ENCODE measurements at regions not wholly inside any gene's neighbourhood (a gene's known extent, or its start where the extent isn't known, plus 50 kb on each side); places are given as distances from the start of the nearest gene placed in this dataset.

DNA sequence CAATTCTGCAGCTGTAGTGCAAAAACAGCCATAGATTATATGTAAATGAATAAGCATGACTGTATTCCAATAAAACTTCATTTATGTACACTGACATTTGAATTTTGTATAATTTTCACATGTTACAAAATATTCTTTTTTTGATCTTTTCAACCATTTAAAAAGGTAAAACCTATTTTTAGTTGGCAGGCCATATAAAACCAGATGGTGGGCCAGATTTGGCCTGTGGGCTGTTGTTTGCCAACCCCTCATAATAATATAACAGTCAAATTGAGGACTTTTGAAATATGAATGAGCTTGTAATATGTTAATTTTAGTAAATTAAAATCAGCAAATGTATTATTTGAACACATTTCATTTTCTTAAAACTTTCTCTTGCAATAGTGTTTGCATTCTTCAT, 913.4 kb downstream of the TLE1 start:
- no peak overlapping the region for H2BK5ac ChIP-seq (ENCODE audit: insufficient read length, low read length)
- no peak overlapping the region for H3K27ac ChIP-seq (ENCODE audit: insufficient read length, low read depth, low read length)
- no peaks in the 10 kb centered on the region for H4K20me1 ChIP-seq (ENCODE audit: control insufficient read depth, insufficient read depth, insufficient read length)
- H2AFZ ChIP-seq (ENCODE audit: low read length): no peak overlapping the region
- H3K79me1 ChIP-seq (ENCODE audit: insufficient read depth, low read depth, low read length, poor library complexity, severe bottlenecking): no peaks in the 10 kb centered on the region
- H4K91ac ChIP-seq (ENCODE audit: insufficient read length, low read depth, low read length): no peak overlapping the region
- no peak overlapping the region for H3K14ac ChIP-seq (ENCODE audit: insufficient read depth, low read length)
- no peak overlapping the region for H3T11ph ChIP-seq (ENCODE audit: low read length)
- H2BK12ac ChIP-seq (ENCODE audit: insufficient read length, low read depth, low read length): no peak overlapping the region
- H3K27me3 Mint-ChIP-seq (ENCODE audit: low read depth): no peaks in the 10 kb centered on the region
- H3K27ac Mint-ChIP-seq: no peak overlapping the region
- no peak overlapping the region for H2BK20ac ChIP-seq (ENCODE audit: low read depth, low read length, poor library complexity, severe bottlenecking)
- no peak overlapping the region for H3K23ac ChIP-seq (ENCODE audit: insufficient read length, low read depth, low read length)
- no peaks in the 10 kb centered on the region for H3K4me1 ChIP-seq (ENCODE audit: insufficient read depth, low read length)
- H3K4me1 Mint-ChIP-seq: no peaks in the 10 kb centered on the region
- no peak overlapping the region for H3K18ac ChIP-seq (ENCODE audit: insufficient read length, low read depth, low read length)
- TF ChIP-seq, protein P1, sequence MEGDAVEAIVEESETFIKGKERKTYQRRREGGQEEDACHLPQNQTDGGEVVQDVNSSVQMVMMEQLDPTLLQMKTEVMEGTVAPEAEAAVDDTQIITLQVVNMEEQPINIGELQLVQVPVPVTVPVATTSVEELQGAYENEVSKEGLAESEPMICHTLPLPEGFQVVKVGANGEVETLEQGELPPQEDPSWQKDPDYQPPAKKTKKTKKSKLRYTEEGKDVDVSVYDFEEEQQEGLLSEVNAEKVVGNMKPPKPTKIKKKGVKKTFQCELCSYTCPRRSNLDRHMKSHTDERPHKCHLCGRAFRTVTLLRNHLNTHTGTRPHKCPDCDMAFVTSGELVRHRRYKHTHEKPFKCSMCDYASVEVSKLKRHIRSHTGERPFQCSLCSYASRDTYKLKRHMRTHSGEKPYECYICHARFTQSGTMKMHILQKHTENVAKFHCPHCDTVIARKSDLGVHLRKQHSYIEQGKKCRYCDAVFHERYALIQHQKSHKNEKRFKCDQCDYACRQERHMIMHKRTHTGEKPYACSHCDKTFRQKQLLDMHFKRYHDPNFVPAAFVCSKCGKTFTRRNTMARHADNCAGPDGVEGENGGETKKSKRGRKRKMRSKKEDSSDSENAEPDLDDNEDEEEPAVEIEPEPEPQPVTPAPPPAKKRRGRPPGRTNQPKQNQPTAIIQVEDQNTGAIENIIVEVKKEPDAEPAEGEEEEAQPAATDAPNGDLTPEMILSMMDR (conservative IDR thresholded peaks at IDR 0.05): no peak
- H3K79me2 ChIP-seq (ENCODE audit: insufficient read depth, low read length): no peaks in the 10 kb centered on the region
- no peak overlapping the region for H3K4me2 ChIP-seq (ENCODE audit: insufficient read depth, insufficient read length, low read length)
- no peak overlapping the region for H3K56ac ChIP-seq (ENCODE audit: insufficient read length, low read depth, low read length)
- DNase-seq: no peak
- H3K4me3 Mint-ChIP-seq: no peak overlapping the region
- H2BK15ac ChIP-seq (ENCODE audit: low read depth, low read length): no peak overlapping the region
- H3K23me2 ChIP-seq (ENCODE audit: insufficient read length, low read depth, low read length, poor library complexity, severe bottlenecking): no peaks in the 10 kb centered on the region
- H3K4ac ChIP-seq (ENCODE audit: low read depth, low read length): no peak overlapping the region
- H4K8ac ChIP-seq (replicated peaks; ENCODE audit: insufficient read length, low read depth, low read length): no peak overlapping the region
- no peaks in the 10 kb centered on the region for H3K9me3 ChIP-seq (ENCODE audit: control insufficient read depth, low read depth, low read length)
- no peak overlapping the region for H3K9ac ChIP-seq (ENCODE audit: extremely low read depth, insufficient read length, low read length)
- H2AK5ac ChIP-seq (ENCODE audit: insufficient read length, low read length): no peak overlapping the region
- H3K36me3 Mint-ChIP-seq (ENCODE audit: insufficient read depth in 1 of 3, low read depth in 3 of 3): no peaks in the 10 kb centered on the region
- no peak overlapping the region for H2BK120ac ChIP-seq (ENCODE audit: low read depth, low read length, poor library complexity, severe bottlenecking)
- no peaks in the 10 kb centered on the region for H3K27me3 ChIP-seq (ENCODE audit: insufficient read depth, low read length)
- H4K5ac ChIP-seq (ENCODE audit: insufficient read length, low read depth, low read length): no peak overlapping the region
- no peaks in the 10 kb centered on the region for H3K9me3 Mint-ChIP-seq

Data from H9 (cell line).